NCI-H2171 (cell line): ENCODE measurements at regions not wholly inside any gene's neighbourhood (a gene's known extent, or its start where the extent isn't known, plus 50 kb on each side); places are given as distances from the start of the nearest gene placed in this dataset.
"Not testable (repeated sequence)": the region's sequence is repeated elsewhere in the genome, so short reads cannot be mapped to it uniquely, and the experiment has no call there.

Experiments
- DNase-seq: peaks from one replicate; lab custom pipeline; 2025; lab: John Stamatoyannopoulos, UW

GRCh38 chr6:9186148-9186547 lies 750.8 kb upstream of the SLC35B3 start:
- no peak for DNase-seq

DNA sequence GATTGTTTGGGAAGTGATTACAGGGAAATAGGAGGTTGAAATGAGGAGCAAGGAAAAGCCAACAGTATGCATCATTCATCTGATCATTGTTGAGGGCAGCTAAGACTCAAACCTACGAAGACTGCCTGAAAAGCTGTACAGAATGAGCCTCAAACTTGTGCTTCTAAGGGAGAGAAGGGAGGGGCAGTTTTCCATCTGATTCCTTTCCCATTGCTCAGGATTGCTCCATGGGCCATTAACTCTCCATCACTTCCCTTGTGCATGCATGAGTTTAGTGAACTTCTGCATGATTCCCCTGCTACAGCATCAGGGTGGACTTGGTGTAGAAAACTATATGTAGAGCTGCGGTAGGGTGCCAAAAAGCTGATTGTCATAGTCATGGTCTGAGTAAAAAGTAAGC lies 742.7 kb upstream of the SLC35B3 start:
- no peak for DNase-seq

DNA sequence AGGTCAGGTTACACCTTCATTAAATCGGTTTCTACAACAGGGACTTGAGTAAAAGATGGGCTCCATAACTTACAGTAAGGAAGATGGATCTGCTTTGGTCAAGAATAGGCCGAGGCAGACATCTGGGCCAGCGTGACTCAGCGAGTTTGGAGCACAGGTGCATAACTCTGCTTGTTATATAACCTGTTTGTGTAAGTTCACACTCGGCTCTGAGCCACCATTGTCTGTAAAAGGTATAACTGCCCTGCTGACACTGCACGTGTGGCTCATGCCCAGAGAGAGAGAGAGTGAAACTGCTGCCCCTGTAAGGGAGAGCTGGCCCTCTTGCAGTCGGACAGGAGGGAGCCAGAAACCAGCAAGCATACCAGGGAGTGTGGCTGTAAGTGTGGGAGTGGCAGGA lies 737.9 kb upstream of the SLC35B3 start:
- DNase-seq = no peak

GRCh38 chr6:9172096-9172495 lies 736.8 kb upstream of the SLC35B3 start:
- no peak for DNase-seq

- DNase-seq = no peak
Observed at GRCh38 chr6:9168669-9169068, 733.3 kb upstream of the SLC35B3 start.

DNA sequence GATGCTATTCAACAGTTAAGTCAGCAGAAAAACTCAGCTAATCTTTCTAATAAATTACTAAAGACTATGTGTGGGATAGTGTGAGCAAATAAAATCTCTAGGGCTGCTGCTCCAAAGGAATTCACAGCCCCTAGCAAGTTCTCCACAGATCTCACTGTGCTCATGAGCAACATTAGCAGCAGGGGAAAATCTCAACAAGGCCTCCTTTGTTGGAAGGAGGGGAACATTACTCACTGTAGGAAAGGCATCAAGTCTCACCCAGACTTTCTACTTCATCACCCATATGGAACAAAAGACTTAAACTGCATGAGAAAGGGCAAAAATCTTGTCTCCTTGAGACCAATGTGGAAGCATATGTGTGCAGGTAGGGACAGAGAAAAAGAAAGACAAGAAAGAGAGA lies 726.4 kb upstream of the SLC35B3 start:
- no peak for DNase-seq

DNA sequence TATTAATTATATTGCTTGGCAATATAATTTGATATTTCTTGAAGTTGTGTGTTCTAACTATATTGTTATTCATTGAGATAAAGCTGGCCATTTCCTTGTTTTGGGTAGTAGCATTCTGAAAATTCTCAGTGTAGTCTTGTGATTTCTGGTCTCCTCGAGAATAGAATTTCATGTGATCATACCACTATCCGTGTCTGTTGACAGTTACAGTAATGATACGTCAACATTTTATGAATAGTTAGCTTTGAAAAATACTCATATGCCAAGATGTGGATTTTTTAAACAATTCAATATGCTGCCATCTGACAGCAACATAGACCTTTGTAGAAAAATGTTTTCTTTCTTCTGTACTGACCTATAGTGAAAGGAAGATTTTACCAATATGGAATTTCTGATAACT lies 723.7 kb upstream of the SLC35B3 start:
- DNase-seq = no peak

DNA sequence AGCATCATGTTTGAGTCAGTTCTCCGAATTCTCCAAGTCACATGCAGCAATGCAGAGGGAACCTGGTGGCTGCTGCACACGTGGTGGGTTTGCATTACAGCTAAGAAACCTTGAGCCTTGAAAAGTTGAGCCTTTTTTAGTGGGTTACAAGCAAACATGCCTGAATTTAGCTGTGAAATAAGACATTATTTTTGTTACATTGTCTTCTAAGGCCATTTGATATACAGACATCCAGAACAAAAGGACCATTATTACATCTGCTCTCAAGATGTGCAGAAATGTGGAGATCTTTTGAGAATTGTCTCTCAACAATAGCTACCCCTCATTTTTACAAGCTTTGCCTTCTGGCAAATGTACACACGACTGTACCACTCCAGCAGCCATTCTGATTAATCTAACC lies 720.5 kb upstream of the SLC35B3 start:
- no peak for DNase-seq

GRCh38 chr6:9143140-9143539 lies 707.8 kb upstream of the SLC35B3 start:
- no peak for DNase-seq

- no peak for DNase-seq
Observed at GRCh38 chr6:9140951-9141460, 705.7 kb upstream of the SLC35B3 start.

- peak; percentile 86 for DNase-seq
Observed at GRCh38 chr6:9140172-9140571, 704.8 kb upstream of the SLC35B3 start.

DNA sequence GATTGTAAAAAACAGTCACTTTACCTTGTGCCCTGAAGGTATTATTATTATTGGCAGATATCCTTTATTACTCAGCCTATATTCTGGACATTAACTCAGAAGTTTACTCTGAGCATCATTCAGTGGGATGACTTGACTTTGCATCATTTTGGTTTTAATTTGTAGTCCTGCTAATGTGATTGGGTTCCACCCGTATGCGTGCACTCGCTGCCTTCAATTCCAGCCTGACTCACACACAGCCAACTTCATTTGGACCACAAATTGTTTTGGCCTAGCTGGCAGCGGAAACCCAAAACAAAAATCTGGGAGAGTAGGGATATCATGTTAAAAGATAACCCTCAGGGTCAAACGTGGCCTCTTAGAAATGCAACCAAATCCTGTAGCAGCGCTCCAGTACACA lies 704.4 kb upstream of the SLC35B3 start:
- no peak for DNase-seq

GRCh38 chr6:9138936-9139335 lies 703.6 kb upstream of the SLC35B3 start:
- DNase-seq = peak; percentile 42

DNA sequence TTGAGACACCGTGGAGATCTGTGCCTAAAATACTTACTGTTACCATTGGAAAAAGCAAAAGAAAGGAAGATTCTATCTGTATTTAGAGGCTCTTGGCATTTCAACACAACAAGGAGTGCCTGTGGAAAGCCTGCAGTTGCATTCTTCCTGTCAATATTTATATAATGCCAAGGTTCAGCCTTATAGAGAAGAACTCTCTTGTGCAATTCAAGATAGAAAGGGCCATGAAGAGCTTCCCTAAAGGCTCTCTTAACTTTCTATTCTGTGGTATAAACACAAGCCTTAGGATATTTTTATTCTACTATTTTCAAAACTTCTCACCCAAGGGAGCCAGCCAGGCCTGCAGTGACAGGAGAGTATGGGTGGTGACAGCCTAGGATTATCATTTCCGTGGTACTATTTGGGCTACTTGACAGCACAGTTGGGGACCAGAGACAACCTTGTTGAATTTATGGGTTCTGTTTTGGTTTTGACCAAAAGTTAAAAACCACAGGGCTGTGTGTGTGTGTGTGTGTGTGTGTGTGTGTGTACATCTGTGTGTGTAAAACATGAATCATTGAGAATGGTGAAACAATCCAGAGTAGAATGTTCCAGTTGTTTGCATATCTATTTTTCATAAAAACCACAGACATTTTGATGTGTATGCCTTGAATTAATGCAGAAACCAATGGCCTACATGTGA lies 700.9 kb upstream of the SLC35B3 start:
- DNase-seq = no peak

DNA sequence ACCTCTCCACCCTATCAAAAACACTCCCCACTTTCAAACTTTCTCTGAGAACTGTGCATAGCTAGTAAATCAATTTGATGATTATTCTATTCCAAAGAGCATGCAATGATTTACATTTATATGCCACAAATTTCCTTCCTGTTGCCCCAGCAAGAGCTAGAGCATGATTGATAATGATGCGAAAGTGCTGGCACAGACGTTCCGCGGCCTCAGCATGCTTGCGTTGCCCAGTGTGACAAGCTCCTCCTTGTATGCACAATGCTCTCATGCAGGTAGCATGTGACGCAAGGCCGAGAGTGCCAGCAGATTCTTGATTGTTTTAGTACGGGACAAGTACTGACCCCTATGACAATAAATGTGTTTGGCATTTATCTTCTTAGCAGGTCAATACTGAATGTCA lies 696.3 kb upstream of the SLC35B3 start:
- DNase-seq = no peak

- no peak for DNase-seq
Observed at GRCh38 chr6:9131201-9131600, 695.9 kb upstream of the SLC35B3 start.

DNA sequence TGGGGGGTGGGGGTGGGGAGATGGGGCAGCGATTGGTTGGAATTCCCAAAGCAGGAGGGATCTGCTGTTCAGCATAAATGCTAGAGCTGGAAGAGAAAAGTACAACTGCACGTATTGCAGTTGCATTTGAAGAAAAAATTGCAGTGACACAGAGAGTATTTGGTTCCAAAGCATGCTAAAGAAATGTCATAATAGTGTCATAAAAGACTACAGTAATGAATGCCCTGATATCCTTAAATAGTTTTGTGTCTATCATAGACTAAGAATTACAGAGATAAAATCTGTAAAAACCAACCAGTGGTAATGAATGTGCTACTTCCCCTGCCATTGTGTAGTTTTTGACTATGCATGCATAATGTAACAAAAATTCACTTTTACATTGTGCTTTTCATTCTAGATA lies 693.6 kb upstream of the SLC35B3 start:
- no peak for DNase-seq

- DNase-seq = peak; percentile 32
Observed at GRCh38 chr6:9126878-9127560, 691.7 kb upstream of the SLC35B3 start.

GRCh38 chr6:9126034-9126433 lies 690.7 kb upstream of the SLC35B3 start:
- not testable (repeated sequence) for DNase-seq

GRCh38 chr6:9121549-9121948 lies 686.2 kb upstream of the SLC35B3 start:
- no peak for DNase-seq

DNA sequence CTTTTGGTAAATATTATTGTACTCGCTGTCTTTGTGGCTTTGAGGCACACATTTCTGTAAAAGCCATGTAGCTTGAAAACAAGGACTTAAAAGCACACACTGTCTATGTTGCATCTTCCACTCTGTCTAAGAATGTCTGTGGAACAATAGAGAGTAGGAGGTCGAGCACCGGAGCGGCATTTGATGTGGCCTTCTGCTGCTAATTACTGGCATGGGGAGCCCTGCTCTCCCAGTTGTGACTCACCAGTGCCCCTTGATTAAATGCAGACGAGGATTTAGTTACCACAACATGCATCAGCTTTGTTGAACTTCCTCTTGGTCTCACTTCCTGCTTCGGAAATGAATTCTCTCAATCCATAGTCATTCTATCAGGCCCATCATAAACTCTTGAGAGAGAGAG lies 680.7 kb upstream of the SLC35B3 start:
- no peak for DNase-seq

DNA sequence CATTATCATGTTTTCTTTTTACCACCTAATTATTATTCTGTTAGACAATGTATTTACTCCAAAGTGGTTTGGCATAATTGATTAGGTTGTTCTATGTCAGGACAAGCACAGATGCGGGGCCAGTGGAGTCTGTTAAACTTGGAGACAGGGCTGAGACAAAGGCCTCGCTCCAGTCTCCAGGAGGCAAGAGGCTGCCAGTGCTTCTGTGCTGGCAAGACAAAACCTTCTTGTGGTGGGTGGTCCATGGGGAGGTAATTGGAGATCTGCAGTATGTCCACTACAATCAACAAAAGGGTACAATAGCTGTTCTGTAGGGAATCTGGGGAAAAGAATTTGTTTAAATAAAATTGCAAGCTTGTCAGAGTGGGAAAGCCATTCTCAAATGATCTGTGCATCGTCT lies 677.2 kb upstream of the SLC35B3 start:
- DNase-seq = no peak

- DNase-seq = no peak
Observed at GRCh38 chr6:9103876-9104521, 668.7 kb upstream of the SLC35B3 start.
